Aorta (tissue), 5 donors: ENCODE measurements at regions not wholly inside any gene's neighbourhood (a gene's known extent, or its start where the extent isn't known, plus 50 kb on each side); places are given as distances from the start of the nearest gene placed in this dataset.

Experiments
- ATAC-seq: fragments of 200-7000 bp; cut with Tn5 transposase; one replicate; pipeline ENCODE4 v1.9.1; 2022; ENCODE audit warnings: moderate library complexity; ENCODE audit not compliant: low FRiP score
- DNase-seq, 2 donors: peaks; one replicate each; pipeline ENCODE4 v3.0.0-alpha.2; 2020
- H3K27ac ChIP-seq, 2 donors: one replicate each; pipeline ENCODE4 v1.5.1; 2013; ENCODE audit warnings: low read length in 2 of 2, mild to moderate bottlenecking in 2 of 2, moderate library complexity in 2 of 2, control low read depth in 1 of 2, inconsistent platforms in 1 of 2, low read depth in 1 of 2
- H3K27me3 ChIP-seq, 2 donors: one replicate each; pipeline ENCODE4 v1.6.1; 2013; ENCODE audit warnings: control low read depth in 1 of 2, low read length in 1 of 2, mild to moderate bottlenecking in 1 of 2, moderate library complexity in 1 of 2; ENCODE audit not compliant: insufficient read depth in 2 of 2, control insufficient read depth in 1 of 2
- H3K36me3 ChIP-seq, 2 donors: one replicate each; pipeline ENCODE4 v1.6.1; 2013; ENCODE audit warnings: control low read depth in 1 of 2, low read length in 1 of 2, mild to moderate bottlenecking in 1 of 2; ENCODE audit not compliant: insufficient read depth in 2 of 2, control insufficient read depth in 1 of 2
- H3K4me1 ChIP-seq, 2 donors: one replicate each; pipeline ENCODE4 v1.6.1; 2013; ENCODE audit warnings: low read length in 2 of 2, control low read depth in 1 of 2, mild to moderate bottlenecking in 1 of 2, moderate library complexity in 1 of 2; ENCODE audit not compliant: insufficient read depth in 2 of 2, control insufficient read depth in 1 of 2
- H3K4me3 ChIP-seq, 2 donors: one replicate each; pipeline ENCODE4 v1.5.1; 2013; ENCODE audit warnings: low read length in 2 of 2, control low read depth in 1 of 2, mild to moderate bottlenecking in 1 of 2
- H3K9me3 ChIP-seq: one replicate; pipeline ENCODE4 v1.6.1; 2013; ENCODE audit warnings: mild to moderate bottlenecking, low read length; ENCODE audit not compliant: control insufficient read depth
- WGBS, 2 donors: extraction: QIAGEN DNeasy Blood & Tissue Kit; methylation state at CpG; one replicate each; pipeline ENCODE4 v1.1.7; 2013; 5-methylcytosine and 5-hydroxymethylcytosine counted together
- intact Hi-C, 2 donors: fragments of 100-400 bp; cut with DNase I; formaldehyde crosslinking; loops; one replicate each; pipeline versions ENCODE4 v1.14.2 to v1.15.0; 2022
- donor health status: healthy with polysubstance abuse.
- donor health status: Bipolar disorder and iron deficiency.
- donor health status: DM: no; HTN: no; CAD: no.
- donor health status: DM: no; HTN: no; CAD: no.
- donor health status: DM: yes; HTN: yes; CAD: no.

DNA sequence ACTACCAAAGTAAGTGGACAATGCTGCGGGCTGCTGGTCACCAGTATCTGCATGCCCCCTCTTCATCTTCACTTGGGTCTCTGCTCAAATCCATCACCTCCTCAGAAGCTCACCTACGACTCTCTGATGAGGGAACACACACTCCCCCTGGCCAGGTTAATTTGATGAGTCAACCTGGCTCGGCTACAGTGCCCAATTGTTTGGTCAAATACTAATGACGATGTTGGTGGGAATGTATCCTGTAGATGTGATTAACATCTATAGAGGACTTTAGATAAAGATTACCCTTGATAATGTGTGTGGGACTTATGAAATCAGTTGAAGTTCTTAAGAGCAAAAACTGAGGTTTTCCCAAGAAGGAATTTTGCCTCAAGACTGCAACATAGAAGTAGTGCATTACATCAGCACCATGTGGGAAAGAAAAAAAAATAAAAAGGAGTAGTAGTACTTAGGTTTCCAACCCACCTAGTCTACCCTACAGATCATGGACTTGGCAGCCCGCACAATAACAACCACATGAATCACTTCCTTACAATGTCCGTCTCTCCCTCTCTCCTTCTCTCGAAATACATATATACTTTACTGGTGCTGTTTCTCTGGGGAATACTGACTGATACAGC is 467.3 kb downstream of the DNAH5 start:
- H3K4me1 ChIP-seq = no peaks in the 10 kb centered on the region
- no peak for DNase-seq
- H3K36me3 ChIP-seq = no peaks in the 10 kb centered on the region
- no peak overlapping the region for H3K4me3 ChIP-seq
- no peak overlapping the region for H3K27ac ChIP-seq
- intact Hi-C loops = no loop called here
- H3K9me3 ChIP-seq = no peaks in the 10 kb centered on the region
- H3K27me3 ChIP-seq = peaks cover 0 to 2% of the 10 kb centered on the region in 2 donors
- 49 to 60% methylated on average over 7 of the region's 7 CpGs for WGBS, 2 donors
- no peak for ATAC-seq

DNA sequence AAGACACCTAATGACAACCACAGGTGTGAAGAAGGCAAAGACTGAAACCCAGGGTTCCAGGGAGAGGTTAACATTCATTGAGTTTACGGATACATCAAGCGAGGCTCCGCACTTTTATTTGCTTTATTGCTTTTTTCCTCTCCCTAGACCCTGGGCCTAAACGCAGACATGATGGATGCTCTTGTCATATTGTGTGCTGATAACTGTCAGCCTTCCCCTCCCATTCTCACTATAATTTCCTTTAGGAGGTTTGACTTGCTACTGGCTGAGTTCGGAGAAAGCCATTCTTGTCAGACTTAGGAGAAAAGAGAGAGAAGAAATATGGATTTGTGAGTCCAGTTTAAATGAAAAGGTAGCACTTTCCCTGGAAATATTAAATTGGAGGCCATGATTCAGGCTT is 471.6 kb downstream of the DNAH5 start:
- H3K9me3 ChIP-seq = no peaks in the 10 kb centered on the region
- no peaks in the 10 kb centered on the region for H3K36me3 ChIP-seq
- 28 to 35% methylated on average over 5 of the region's 5 CpGs for WGBS, 2 donors
- intact Hi-C loops = no loop called here
- DNase-seq (no peak), ATAC-seq (no peak)
- H3K4me1 ChIP-seq = no peaks in the 10 kb centered on the region
- H3K27me3 ChIP-seq = no peaks in the 10 kb centered on the region
- no peak overlapping the region for H3K4me3 ChIP-seq
- H3K27ac ChIP-seq = no peak overlapping the region

DNA sequence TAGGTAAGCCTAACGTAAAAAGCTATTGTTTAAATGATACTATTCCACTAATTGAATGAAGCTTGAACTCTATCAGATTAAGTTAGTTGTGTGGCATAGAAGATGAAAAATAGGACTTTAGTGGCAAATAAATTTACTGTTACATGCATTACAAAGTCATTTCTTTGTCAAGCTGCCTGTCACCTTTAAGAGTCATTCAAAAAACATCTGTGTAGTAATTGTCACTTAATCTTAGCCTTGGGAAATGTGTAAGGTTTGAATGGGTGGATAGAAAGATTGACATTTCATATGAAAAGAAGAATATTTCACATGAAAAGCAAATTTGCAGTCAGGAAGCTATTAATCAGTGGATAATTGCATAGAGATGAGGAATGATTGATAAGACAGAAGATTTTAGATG is 473.5 kb downstream of the DNAH5 start:
- H3K4me3 ChIP-seq = no peak overlapping the region
- ATAC-seq (no peak), DNase-seq (no peak)
- no peak overlapping the region for H3K27ac ChIP-seq
- H3K9me3 ChIP-seq = no peaks in the 10 kb centered on the region
- H3K4me1 ChIP-seq = no peaks in the 10 kb centered on the region
- no peaks in the 10 kb centered on the region for H3K36me3 ChIP-seq
- H3K27me3 ChIP-seq = no peaks in the 10 kb centered on the region
- WGBS, 2 donors = 59 to 65% methylated on average over 1 of the region's 1 CpG
- intact Hi-C loops = no loop called here

DNA sequence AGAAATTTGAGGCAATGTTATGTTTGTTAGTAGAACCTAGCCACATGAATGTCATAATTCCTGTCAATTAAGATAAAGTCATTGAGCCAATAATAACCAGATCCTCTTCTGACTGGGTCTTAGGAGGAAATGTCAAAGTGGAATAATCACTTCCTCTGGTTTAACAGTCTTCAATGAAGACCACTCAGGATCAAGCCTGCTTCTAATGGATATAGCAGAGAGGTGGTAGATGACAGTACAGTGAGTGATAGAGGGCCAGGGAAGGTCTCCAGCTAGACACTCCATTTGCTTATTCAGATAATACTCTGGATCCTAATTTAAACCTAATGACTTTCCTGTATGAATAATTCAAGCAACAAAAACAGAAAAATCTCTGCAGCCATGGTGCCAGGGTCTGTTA is 474.2 kb downstream of the DNAH5 start:
- intact Hi-C loops = no loop called here
- ATAC-seq = no peak
- Histone ChIP-seq H3K36me3 (no peaks in the 10 kb centered on the region), H3K4me3 (no peak overlapping the region), H3K27ac (no peak overlapping the region), H3K4me1 (no peaks in the 10 kb centered on the region), H3K27me3 (no peaks in the 10 kb centered on the region), H3K9me3 (no peaks in the 10 kb centered on the region)
- no peak for DNase-seq

DNA sequence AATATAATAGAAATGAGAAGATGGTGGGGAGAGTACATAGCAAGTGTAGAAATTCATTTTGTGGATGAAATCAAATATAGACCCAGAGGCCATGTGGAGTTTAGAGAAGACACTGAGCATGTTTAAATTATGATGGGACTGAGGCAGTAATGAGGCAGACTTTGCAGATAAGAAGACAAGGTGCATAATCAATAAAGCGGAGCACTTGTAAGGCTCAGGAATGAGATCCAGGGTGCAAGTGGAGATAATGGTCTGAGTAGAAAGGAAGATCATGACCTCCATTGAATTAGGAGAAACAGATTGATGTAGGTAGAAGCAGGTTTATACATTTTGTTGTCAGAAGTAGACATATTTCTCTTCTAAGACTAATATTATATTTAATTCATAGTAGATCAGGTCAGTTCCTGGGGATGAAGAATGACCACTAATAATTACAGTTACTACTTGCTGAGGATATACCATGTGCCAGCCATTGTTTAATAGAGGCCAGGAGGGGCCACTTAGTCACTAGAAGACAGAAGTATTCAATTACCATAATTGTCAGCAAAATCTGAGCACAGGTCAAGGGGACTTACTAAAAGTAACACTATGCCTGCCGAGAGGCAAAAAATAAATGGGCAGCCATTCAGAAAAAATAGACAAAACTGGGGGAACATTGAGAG is 479.8 kb downstream of the DNAH5 start:
- no peaks in the 10 kb centered on the region for H3K4me1 ChIP-seq
- no peaks in the 10 kb centered on the region for H3K9me3 ChIP-seq
- no peaks in the 10 kb centered on the region for H3K36me3 ChIP-seq
- ATAC-seq = no peak
- no peak overlapping the region for H3K4me3 ChIP-seq
- no peaks in the 10 kb centered on the region for H3K27me3 ChIP-seq
- intact Hi-C loops = no loop called here
- 72 to 80% methylated on average over 2 of the region's 2 CpGs for WGBS, 2 donors
- no peak overlapping the region for H3K27ac ChIP-seq
- no peak for DNase-seq

DNA sequence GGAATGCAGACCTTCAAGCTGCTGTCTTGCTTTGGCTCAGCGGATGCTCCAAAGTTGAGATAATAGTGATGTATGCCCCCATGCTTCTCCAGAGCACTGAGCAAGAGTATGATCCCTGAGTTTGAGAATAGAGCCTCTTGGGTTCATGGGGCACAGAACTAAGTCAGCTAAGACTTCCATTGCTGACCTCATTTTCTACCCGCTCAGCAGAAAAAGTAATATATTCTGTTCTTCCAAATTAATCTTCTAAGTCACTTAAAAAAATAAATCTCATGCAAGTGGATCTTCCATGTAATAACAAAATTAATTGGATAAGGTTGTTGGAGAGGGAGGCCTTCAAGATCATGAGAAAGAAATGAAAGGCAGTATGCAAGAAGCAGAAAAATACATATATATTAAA is 483.9 kb downstream of the DNAH5 start:
- H3K36me3 ChIP-seq = no peaks in the 10 kb centered on the region
- no peak for ATAC-seq
- 87 to 91% methylated on average over 2 of the region's 2 CpGs for WGBS, 2 donors
- H3K9me3 ChIP-seq = no peaks in the 10 kb centered on the region
- no peaks in the 10 kb centered on the region for H3K27me3 ChIP-seq
- H3K4me3 ChIP-seq = no peak overlapping the region
- intact Hi-C loops = no loop called here
- no peaks in the 10 kb centered on the region for H3K4me1 ChIP-seq
- no peak overlapping the region for H3K27ac ChIP-seq
- no peak for DNase-seq

DNA sequence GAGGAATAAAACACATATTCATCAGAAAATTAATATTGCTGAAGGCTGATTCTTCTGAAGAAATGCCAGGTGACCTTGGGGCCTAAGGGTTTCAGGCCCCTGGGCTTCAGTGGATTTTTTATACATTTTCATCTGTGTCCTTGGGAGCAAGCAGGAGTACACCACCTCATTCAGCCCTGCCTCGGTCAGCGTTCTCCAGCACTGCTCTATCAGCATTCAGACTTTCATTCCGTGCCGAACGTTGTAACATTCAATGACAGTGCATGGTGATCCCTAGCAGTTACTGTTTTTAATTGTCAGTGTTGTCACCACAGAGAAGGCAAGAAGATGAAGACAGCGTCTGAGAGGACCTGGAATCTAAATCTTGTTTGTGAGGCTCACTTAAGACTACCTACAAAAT is 490.4 kb downstream of the DNAH5 start:
- H3K4me1 ChIP-seq = no peaks in the 10 kb centered on the region
- no peak overlapping the region for H3K27ac ChIP-seq
- intact Hi-C loops = no loop called here
- no peaks in the 10 kb centered on the region for H3K9me3 ChIP-seq
- ATAC-seq (no peak), DNase-seq (no peak)
- no peaks in the 10 kb centered on the region for H3K27me3 ChIP-seq
- 77 to 84% methylated on average over 6 of the region's 6 CpGs for WGBS, 2 donors
- H3K36me3 ChIP-seq = no peaks in the 10 kb centered on the region
- H3K4me3 ChIP-seq = no peak overlapping the region

DNA sequence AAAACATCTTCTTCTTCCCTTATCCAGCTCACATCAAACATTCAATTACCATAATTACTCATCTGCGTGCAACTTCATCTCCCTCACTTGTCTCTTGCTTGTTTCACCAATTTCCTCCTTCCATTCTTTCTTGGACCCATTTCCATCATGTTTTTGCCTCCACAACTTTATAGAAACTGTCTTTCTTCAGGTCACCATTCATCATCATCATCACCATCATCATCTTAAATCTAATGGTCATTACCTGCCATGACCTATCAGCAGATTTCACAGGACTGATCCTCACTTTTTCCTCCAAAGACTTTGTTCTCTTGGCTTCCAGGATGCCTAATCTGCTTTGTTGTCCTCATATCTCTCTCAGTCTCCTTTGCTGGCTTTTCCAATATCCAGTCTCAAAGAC is 495.6 kb downstream of the DNAH5 start:
- no peak for ATAC-seq
- Histone ChIP-seq H3K9me3 (no peaks in the 10 kb centered on the region), H3K4me3 (no peak overlapping the region), H3K4me1 (no peaks in the 10 kb centered on the region), H3K27me3 (no peaks in the 10 kb centered on the region), H3K36me3 (no peaks in the 10 kb centered on the region), H3K27ac (no peak overlapping the region)
- DNase-seq = no peak
- 72 to 89% methylated on average over 1 of the region's 1 CpG for WGBS, 2 donors
- intact Hi-C loops = no loop called here

DNA sequence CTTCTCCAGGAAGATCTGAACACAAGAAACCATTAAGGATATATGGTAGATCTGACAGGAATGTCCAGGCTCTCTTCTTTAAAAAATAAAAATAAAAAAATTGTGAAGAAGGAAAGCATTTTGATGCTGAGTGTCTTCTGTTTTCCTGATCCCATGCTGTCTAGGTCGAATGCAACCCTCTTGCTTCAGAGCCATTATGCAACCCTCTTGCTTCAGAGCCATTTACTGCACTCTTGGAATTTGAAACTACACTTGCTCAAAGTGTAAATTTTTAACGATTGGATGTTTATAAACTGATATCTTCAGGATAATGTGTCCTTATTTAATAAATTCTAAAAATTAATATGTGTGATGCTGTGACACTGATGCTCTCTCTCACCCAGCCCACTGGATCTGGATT is 505.1 kb downstream of the DNAH5 start:
- H3K36me3 ChIP-seq = no peaks in the 10 kb centered on the region
- H3K27ac ChIP-seq = no peak overlapping the region
- no peaks in the 10 kb centered on the region for H3K27me3 ChIP-seq
- DNase-seq = no peak
- H3K4me1 ChIP-seq = no peaks in the 10 kb centered on the region
- WGBS, 2 donors = 53 to 55% methylated on average over 2 of the region's 2 CpGs
- intact Hi-C loops = no loop called here
- no peak for ATAC-seq
- H3K4me3 ChIP-seq = no peak overlapping the region
- no peaks in the 10 kb centered on the region for H3K9me3 ChIP-seq
